AG09309 (cell line): ENCODE measurements at regions not wholly inside any gene's neighbourhood (a gene's known extent, or its start where the extent isn't known, plus 50 kb on each side); places are given as distances from the start of the nearest gene placed in this dataset.

ENCODE experiments used
- DNase-seq: peaks from one replicate; pipeline ENCODE4 v3.0.0-alpha.2; 2010; ENCODE audit warnings: low read depth
- H3K4me3 ChIP-seq: 2 replicates; pipeline ENCODE4 v1.5.1; 2011; ENCODE audit warnings: mild to moderate bottlenecking, low read depth, low read length, moderate library complexity; ENCODE audit not compliant: control insufficient read depth
- CTCF ChIP-seq: IDR thresholded peaks from 2 replicates; pipeline ENCODE4 v1.5.1; 2011; ENCODE audit warnings: mild to moderate bottlenecking, low read depth, low read length, inconsistent platforms; ENCODE audit not compliant: insufficient read depth, control insufficient read depth; ENCODE audit errors: missing control alignments

- H3K4me3 ChIP-seq = no peak overlapping the region
- TF ChIP-seq CTCF = no peak
- no peak for DNase-seq
Observed at GRCh38 chr11:109586789-109587188, 164.8 kb downstream of the C11orf87 start.

- H3K4me3 ChIP-seq = no peak overlapping the region
- no peak for TF ChIP-seq CTCF
- no peak for DNase-seq
Observed at GRCh38 chr11:109590782-109591181, 168.8 kb downstream of the C11orf87 start.

GRCh38 chr11:109597336-109597735 is 175.3 kb downstream of the C11orf87 start:
- no peak for TF ChIP-seq CTCF
- no peak overlapping the region for H3K4me3 ChIP-seq
- DNase-seq = no peak

GRCh38 chr11:109604481-109605400 is 182.8 kb downstream of the C11orf87 start:
- no peak overlapping the region for H3K4me3 ChIP-seq
- TF ChIP-seq CTCF = no peak
- no peak for DNase-seq

- no peak for DNase-seq
- TF ChIP-seq CTCF = no peak
Observed at GRCh38 chr11:109606256-109606655, 184.3 kb downstream of the C11orf87 start.

GRCh38 chr11:109609454-109610185 is 187.6 kb downstream of the C11orf87 start:
- DNase-seq = no peak
- no peak for TF ChIP-seq CTCF
- no peak overlapping the region for H3K4me3 ChIP-seq

More at GRCh38 chr11:109606256-109606655, 184.3 kb downstream of the C11orf87 start:
- H3K4me3 ChIP-seq = no peak overlapping the region
